ENCODE measurements at regions not wholly inside any gene's neighbourhood (a gene's known extent, or its start where the extent isn't known, plus 50 kb on each side); places are given as distances from the start of the nearest gene placed in this dataset.

- DNase-seq (ENCODE audit: low read depth, low spot score) (no peak), ATAC-seq (no peak), FAIRE-seq (no peak)
- SMC1A ChIA-PET (ENCODE audit: uncharacterized antibody, unreplicated experiment), result no interaction called here
- WGBS (ENCODE audit: insufficient coverage, insufficient replicate concordance, low lambda C conversion rate, missing lambda C conversion rate), result 49% methylated on average over 6 of the region's 8 CpGs
- H3K9me3 ChIP-seq (replicated peaks; ENCODE audit: control insufficient read depth, insufficient read depth, low read length), result no peaks in the 10 kb centered on the region; the same call in 1 of the 3 replicates
- no peak overlapping the region for H3K27ac ChIP-seq (ENCODE audit: control insufficient read depth, insufficient read depth)
- no TSS peak for BruUV-seq (replicated peaks)
- no peaks in the 10 kb centered on the region; a peak in 1 of 4 replicates for H3K27me3 ChIP-seq (replicated peaks in 1 of 2; ENCODE audit: control insufficient read depth in 2 of 2, insufficient read depth in 2 of 2, low read length in 1 of 2)
- H3K79me2 ChIP-seq (ENCODE audit: control insufficient read depth, insufficient read depth, low read length), result no peaks in the 10 kb centered on the region
- H2AFZ ChIP-seq (ENCODE audit: control insufficient read depth, low read depth, low read length), result no peak overlapping the region
- H3K9ac ChIP-seq (ENCODE audit: control insufficient read depth, insufficient read depth, low read length), result no peak overlapping the region
- CTCF ChIA-PET, result no interaction called here
- H3K4me3 ChIP-seq, result no peak overlapping the region
- H3K4me1 ChIP-seq (ENCODE audit: control insufficient read depth, insufficient read depth, low read length), result no peaks in the 10 kb centered on the region
- H4K20me1 ChIP-seq (ENCODE audit: control insufficient read depth, insufficient read depth), result no peaks in the 10 kb centered on the region
- in situ Hi-C loops (cut with MboI), result no loop called here
- intact Hi-C loops (cut with micrococcal nuclease; ENCODE audit: unreplicated experiment), result no loop called here
- H3K36me3 ChIP-seq (ENCODE audit: control insufficient read depth in 2 of 2, insufficient read depth in 2 of 2, low read length in 1 of 2), result no peaks in the 10 kb centered on the region
- no peak overlapping the region for H3K4me2 ChIP-seq (ENCODE audit: control insufficient read depth, insufficient read depth)
- RAD21 ChIA-PET (ENCODE audit: unreplicated experiment), result no interaction called here
- POLR2A ChIA-PET, result no interaction called here
- TF ChIP-seq NFXL1 (IDR thresholded peaks at IDR 0.05; ENCODE audit: borderline replicate concordance) (no peak), NFYB (IDR thresholded peaks at IDR 0.05; ENCODE audit: insufficient read depth, low read depth, low read length) (no peak), RELA (IDR thresholded peaks at IDR 0.05; ENCODE audit: borderline replicate concordance, partially characterized antibody) (no peak), RB1 (IDR thresholded peaks at IDR 0.05; ENCODE audit: borderline replicate concordance) (no peak), NFIC (IDR thresholded peaks at IDR 0.05; ENCODE audit: low read depth, low read length) (no peak), CUX1 (IDR thresholded peaks at IDR 0.05; ENCODE audit: insufficient replicate concordance, low read depth, low read length) (no peak), BRCA1 (IDR thresholded peaks at IDR 0.05; ENCODE audit: low read depth, low read length) (no peak), SMARCA5 (IDR thresholded peaks at IDR 0.05) (no peak), ZBTB4 (CRISPR knock-in tag; IDR thresholded peaks at IDR 0.05) (no peak), SREBF2 (IDR thresholded peaks at IDR 0.05; ENCODE audit: low read length) (no peak)
- TF ChIP-seq, protein P1, sequence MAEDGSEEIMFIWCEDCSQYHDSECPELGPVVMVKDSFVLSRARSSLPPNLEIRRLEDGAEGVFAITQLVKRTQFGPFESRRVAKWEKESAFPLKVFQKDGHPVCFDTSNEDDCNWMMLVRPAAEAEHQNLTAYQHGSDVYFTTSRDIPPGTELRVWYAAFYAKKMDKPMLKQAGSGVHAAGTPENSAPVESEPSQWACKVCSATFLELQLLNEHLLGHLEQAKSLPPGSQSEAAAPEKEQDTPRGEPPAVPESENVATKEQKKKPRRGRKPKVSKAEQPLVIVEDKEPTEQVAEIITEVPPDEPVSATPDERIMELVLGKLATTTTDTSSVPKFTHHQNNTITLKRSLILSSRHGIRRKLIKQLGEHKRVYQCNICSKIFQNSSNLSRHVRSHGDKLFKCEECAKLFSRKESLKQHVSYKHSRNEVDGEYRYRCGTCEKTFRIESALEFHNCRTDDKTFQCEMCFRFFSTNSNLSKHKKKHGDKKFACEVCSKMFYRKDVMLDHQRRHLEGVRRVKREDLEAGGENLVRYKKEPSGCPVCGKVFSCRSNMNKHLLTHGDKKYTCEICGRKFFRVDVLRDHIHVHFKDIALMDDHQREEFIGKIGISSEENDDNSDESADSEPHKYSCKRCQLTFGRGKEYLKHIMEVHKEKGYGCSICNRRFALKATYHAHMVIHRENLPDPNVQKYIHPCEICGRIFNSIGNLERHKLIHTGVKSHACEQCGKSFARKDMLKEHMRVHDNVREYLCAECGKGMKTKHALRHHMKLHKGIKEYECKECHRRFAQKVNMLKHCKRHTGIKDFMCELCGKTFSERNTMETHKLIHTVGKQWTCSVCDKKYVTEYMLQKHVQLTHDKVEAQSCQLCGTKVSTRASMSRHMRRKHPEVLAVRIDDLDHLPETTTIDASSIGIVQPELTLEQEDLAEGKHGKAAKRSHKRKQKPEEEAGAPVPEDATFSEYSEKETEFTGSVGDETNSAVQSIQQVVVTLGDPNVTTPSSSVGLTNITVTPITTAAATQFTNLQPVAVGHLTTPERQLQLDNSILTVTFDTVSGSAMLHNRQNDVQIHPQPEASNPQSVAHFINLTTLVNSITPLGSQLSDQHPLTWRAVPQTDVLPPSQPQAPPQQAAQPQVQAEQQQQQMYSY (CRISPR knock-in tag; IDR thresholded peaks at IDR 0.05), result no peak
- TF ChIP-seq, protein P2, sequence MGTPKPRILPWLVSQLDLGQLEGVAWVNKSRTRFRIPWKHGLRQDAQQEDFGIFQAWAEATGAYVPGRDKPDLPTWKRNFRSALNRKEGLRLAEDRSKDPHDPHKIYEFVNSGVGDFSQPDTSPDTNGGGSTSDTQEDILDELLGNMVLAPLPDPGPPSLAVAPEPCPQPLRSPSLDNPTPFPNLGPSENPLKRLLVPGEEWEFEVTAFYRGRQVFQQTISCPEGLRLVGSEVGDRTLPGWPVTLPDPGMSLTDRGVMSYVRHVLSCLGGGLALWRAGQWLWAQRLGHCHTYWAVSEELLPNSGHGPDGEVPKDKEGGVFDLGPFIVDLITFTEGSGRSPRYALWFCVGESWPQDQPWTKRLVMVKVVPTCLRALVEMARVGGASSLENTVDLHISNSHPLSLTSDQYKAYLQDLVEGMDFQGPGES (IDR thresholded peaks at IDR 0.05), result no peak
Measured at GRCh38 chr12:111138016-111138415, 217.6 kb upstream of the MYL2 start.
